BE2C (cell line): ENCODE measurements at regions not wholly inside any gene's neighbourhood (a gene's known extent, or its start where the extent isn't known, plus 50 kb on each side); places are given as distances from the start of the nearest gene placed in this dataset.

Source experiments
- DNase-seq: peaks from one replicate; pipeline ENCODE4 v3.0.0-alpha.2; 2020
- H3K27me3 ChIP-seq: fragments of 250-450 bp; sonication (Bioruptor Pico); 2 replicates; pipeline ENCODE4 v1.5.1; 2020; ENCODE audit warnings: mild to moderate bottlenecking
- H3K36me3 ChIP-seq: fragments of 250-450 bp; sonication (Bioruptor Pico); 2 replicates; pipeline ENCODE4 v1.5.1; 2020; ENCODE audit warnings: mild to moderate bottlenecking
- H3K4me1 ChIP-seq: fragments of 250-450 bp; sonication (Bioruptor Pico); 2 replicates; pipeline ENCODE4 v1.5.1; 2020
- H3K4me3 ChIP-seq: 2 replicates; pipeline ENCODE4 v1.5.1; 2011; ENCODE audit warnings: low read depth, low read length
- H3K9me3 ChIP-seq: fragments of 250-450 bp; sonication (Bioruptor Pico); 2 replicates; pipeline ENCODE4 v1.5.1; 2020
- TF ChIP-seq, protein P1 (sequence below): IDR thresholded peaks from 2 replicates; pipeline ENCODE4 v1.5.1; 2012; ENCODE audit warnings: mild to moderate bottlenecking, low read depth, low read length

DNA sequence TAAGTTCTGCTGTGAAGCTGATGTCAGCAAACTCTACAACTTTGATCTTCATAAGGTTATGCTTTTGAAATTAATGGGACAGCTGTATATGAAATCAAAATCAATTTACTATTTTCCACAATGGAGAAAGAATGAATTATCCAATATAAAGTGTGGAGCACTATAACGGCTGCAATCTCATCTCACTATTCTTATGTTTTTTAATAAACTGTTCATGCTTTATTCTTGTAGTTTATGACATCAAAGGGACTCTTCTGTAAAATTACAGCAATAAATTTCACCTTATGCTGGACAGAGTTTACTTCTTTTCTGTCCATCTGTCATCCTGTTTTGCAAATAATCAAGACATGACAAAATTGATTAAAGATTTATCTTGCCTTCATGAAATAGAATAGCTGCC, 192.5 kb downstream of the TECRL start:
- Histone ChIP-seq H3K4me1 (no peaks in the 10 kb centered on the region), H3K9me3 (no peaks in the 10 kb centered on the region), H3K27me3 (no peaks in the 10 kb centered on the region), H3K36me3 (no peaks in the 10 kb centered on the region), H3K4me3 (no peak overlapping the region)
- no peak for DNase-seq
- TF ChIP-seq, protein P1, sequence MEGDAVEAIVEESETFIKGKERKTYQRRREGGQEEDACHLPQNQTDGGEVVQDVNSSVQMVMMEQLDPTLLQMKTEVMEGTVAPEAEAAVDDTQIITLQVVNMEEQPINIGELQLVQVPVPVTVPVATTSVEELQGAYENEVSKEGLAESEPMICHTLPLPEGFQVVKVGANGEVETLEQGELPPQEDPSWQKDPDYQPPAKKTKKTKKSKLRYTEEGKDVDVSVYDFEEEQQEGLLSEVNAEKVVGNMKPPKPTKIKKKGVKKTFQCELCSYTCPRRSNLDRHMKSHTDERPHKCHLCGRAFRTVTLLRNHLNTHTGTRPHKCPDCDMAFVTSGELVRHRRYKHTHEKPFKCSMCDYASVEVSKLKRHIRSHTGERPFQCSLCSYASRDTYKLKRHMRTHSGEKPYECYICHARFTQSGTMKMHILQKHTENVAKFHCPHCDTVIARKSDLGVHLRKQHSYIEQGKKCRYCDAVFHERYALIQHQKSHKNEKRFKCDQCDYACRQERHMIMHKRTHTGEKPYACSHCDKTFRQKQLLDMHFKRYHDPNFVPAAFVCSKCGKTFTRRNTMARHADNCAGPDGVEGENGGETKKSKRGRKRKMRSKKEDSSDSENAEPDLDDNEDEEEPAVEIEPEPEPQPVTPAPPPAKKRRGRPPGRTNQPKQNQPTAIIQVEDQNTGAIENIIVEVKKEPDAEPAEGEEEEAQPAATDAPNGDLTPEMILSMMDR = no peak

DNA sequence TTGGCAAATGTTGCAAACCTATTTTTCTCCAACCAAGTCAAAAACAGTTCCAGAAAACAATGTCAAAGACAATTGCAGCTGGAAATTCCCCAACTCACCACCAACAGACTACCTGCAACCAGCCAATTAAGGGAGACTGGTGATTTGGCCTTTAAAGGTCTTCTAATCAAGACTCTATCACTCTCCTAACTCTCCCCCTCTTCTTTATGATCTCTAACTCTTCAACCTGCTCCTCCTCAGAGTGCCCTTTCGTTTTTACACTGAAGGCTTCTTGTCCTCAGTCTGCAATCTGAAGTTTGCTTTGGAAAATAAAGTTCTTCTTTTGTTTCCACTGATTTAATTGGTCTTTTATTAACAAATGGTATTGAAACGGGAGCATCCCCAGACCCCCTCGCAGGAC, 203.9 kb downstream of the TECRL start:
- no peaks in the 10 kb centered on the region for H3K9me3 ChIP-seq
- H3K36me3 ChIP-seq = no peaks in the 10 kb centered on the region
- H3K4me3 ChIP-seq = no peak overlapping the region
- TF ChIP-seq, protein P1 = no peak
- DNase-seq = no peak
- no peaks in the 10 kb centered on the region for H3K27me3 ChIP-seq
- no peaks in the 10 kb centered on the region for H3K4me1 ChIP-seq

DNA sequence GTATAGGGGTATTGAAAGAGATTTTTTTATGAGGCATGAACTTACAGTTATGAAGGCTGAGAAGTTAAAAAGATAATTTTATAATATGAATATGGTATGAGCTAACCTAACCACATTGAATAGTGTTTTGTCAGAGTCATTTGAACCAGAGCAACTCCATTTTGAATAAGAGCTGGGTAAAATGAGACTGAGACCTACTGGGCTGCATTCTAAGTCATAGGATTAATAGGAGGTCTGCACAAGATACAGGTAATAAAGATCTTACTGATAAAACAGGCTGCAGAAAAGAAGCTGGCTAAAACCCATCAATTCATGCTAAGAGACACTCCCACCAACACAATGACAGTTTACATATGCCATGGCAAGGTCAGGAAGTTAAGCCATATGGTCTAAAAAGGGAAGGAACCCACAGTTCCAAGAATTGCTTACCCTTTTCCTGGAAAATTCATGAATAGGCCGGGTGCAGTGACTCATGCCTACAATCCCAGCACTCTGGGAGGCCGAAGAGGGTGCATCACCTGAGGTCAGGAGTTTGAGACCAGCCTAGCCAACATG, 209.2 kb downstream of the TECRL start:
- H3K36me3 ChIP-seq = no peaks in the 10 kb centered on the region
- no peak for DNase-seq
- TF ChIP-seq, protein P1 = no peak

DNA sequence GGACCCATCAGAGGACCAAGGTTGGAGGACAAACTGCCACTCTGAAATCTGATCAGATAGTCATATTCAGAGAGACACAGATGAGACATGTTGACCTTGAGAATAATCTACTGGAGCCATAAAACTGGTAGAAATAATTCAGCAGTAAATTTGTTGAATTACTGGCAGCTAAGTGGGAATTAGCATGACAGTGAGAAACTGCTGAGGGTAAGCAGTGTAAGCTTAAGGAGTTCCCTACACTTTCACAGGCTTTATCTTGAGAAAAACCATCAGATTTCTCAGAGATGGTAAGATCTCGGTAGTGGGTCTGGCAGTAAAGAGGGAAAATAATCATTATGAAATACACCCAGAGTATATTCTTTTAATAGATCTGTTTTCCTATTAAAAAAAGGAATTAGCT, 213.7 kb downstream of the TECRL start:
- Histone ChIP-seq H3K4me3 (no peak overlapping the region), H3K4me1 (no peaks in the 10 kb centered on the region), H3K27me3 (no peaks in the 10 kb centered on the region), H3K36me3 (no peaks in the 10 kb centered on the region), H3K9me3 (no peaks in the 10 kb centered on the region)
- no peak for DNase-seq
- TF ChIP-seq, protein P1 = no peak

More for the DNA sequence above, 209.2 kb downstream of the TECRL start:
- H3K27me3 ChIP-seq = no peaks in the 10 kb centered on the region
- H3K4me1 ChIP-seq = no peaks in the 10 kb centered on the region
- H3K4me3 ChIP-seq = no peak overlapping the region
- no peaks in the 10 kb centered on the region for H3K9me3 ChIP-seq

DNA sequence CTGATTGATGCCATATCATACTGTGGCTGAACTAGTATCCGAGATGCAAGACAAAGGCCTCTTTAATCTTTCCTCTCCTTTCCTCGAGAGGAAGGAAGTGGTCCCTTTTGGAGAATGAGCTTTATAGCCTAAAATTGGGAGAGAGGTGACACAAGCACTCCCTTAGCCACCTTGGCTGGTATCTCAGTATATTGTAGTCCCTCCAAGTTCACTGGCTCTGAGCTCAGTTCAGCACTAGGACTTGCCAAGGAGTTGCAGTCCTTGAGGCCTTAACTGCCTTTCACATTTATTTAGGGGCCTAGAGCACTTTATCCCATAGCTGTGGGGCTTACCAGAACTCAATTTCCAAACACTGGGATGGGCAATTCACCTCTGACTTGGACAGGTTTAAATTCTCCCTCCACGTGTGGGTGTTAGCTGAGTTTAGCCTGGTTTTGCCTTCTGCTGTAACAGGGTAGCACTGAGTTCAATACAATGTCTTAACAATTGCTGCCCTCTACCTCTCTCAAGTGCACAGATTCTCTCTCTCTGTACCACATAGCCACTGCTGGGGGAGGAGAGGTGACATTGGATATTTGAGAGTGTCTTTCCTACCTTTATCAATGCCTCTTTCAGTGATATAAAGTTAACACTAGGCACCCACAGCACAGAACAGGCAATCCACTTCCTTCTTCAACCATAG, 216.4 kb downstream of the TECRL start:
- TF ChIP-seq, protein P1 = no peak
- Histone ChIP-seq H3K4me3 (no peak overlapping the region), H3K9me3 (no peaks in the 10 kb centered on the region), H3K4me1 (no peaks in the 10 kb centered on the region), H3K36me3 (no peaks in the 10 kb centered on the region), H3K27me3 (no peaks in the 10 kb centered on the region)
- no peak for DNase-seq

DNA sequence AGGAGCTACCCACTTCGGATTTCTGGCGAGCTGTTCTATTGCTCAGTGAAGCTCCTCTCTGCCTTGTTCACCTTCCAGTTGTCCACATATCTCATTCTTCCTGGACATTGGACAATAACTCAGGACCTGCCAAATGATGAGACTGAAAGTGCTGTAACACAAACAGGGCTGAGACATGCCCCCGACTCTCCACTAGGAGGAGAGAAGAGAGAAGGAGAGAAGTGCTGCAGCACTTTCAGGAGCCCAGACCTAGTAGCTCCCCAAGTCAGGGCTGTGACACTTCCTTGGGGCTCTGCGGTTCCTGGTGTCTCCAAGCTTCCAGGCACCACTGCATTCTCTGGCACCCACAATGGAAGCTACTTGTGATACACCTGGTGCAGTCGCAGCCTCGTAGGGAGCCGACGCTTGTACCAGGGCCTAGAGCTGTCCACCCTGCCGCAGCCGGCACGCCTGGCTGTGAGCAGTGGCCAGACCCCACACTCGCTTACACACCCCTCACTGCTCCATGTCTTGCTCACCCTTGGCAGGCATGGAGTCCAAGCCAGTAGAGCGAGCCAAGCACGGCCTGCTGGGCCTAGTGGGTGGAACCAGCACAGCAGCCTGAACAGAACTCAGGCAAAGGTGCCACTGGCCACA, 234.9 kb downstream of the TECRL start:
- Histone ChIP-seq H3K36me3 (no peaks in the 10 kb centered on the region), H3K27me3 (no peaks in the 10 kb centered on the region), H3K9me3 (no peaks in the 10 kb centered on the region), H3K4me3 (no peak overlapping the region), H3K4me1 (no peaks in the 10 kb centered on the region)
- no peak for DNase-seq
- TF ChIP-seq, protein P1 = no peak
